ENCODE measurements at regions not wholly inside any gene's neighbourhood (a gene's known extent, or its start where the extent isn't known, plus 50 kb on each side); places are given as distances from the start of the nearest gene placed in this dataset.

DNA sequence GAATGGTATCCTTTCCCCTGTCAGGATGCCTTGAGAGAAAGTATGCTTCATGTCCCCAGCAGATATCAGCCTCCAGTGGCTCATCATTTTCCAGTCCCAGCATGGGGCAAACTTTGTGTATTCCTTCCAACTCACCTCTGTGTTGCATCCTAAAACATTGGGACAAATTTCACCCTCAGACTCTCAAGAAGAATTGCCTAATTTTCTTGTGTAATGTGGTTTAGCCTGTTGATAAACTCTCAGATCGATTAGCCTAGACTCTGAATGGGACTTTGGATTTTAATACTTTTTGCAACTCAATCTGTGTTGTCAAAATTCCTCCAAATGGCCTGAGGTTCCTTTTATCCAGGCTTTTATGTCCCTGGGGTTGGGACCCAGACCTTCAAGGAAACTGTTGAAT is 805.3 kb downstream of the C4orf33 start:
- no peak overlapping the region for H2BK5ac ChIP-seq (ENCODE audit: low read depth, low read length, poor library complexity, severe bottlenecking)
- peaks cover 23% of the 10 kb centered on the region for H3K9me3 ChIP-seq (ENCODE audit: control insufficient read depth, insufficient read depth, low read length)
- H3K14ac ChIP-seq (replicated peaks; ENCODE audit: low read depth, low read length), result no peak overlapping the region
- no peak overlapping the region for H3K4me2 ChIP-seq (ENCODE audit: low read depth, low read length)
- no peak overlapping the region for H3K4ac ChIP-seq (ENCODE audit: low read depth, low read length)
- H2BK20ac ChIP-seq (ENCODE audit: low read depth, low read length), result no peak overlapping the region
- H3K4me1 ChIP-seq (ENCODE audit: control insufficient read depth, insufficient read depth, low read length), result no peaks in the 10 kb centered on the region
- H4K5ac ChIP-seq (ENCODE audit: low read depth, low read length), result no peak overlapping the region
- no peak overlapping the region for H2BK15ac ChIP-seq (ENCODE audit: low read depth, low read length)
- H3K27me3 ChIP-seq (ENCODE audit: control insufficient read depth, insufficient read depth, low read length), result no peaks in the 10 kb centered on the region
- ChIA-PET CTCF (no interaction called here), POLR2A (ENCODE audit: unreplicated experiment) (no interaction called here)
- no CpG with 5 or more reads among the region's 1 CpG for WGBS, 2 experiments (ENCODE audit: extremely low coverage in 2 of 2, insufficient read length in 1 of 2)
- H2AK5ac ChIP-seq (ENCODE audit: low read depth, low read length), result no peak overlapping the region
- no peak overlapping the region for H4K91ac ChIP-seq (ENCODE audit: insufficient read depth, low read depth, low read length)
- no peak overlapping the region for H3K4me3 ChIP-seq (ENCODE audit: insufficient read depth, low read depth, low read length)
- no peaks in the 10 kb centered on the region for H3K9me1 ChIP-seq (ENCODE audit: insufficient read depth, low read length)
- H3K27ac ChIP-seq (ENCODE audit: insufficient read depth, low read length), result no peak overlapping the region
- H3K79me1 ChIP-seq (ENCODE audit: low read depth in 1 of 2, low read length in 2 of 2), result no peaks in the 10 kb centered on the region
- no peaks in the 10 kb centered on the region for H4K20me1 ChIP-seq (ENCODE audit: insufficient read depth, low read length)
- ATAC-seq (ENCODE audit: low read depth) (no peak), DNase-seq (no peak)
- no peak overlapping the region for H2AK9ac ChIP-seq (replicated peaks; ENCODE audit: low read depth, low read length, poor library complexity)
- intact Hi-C loops (cut with micrococcal nuclease) (no loop called here), dilution Hi-C loops (cut with HindIII; ENCODE audit: low sequenced_read_pairs, unreplicated experiment) (no loop called here), in situ Hi-C loops (cut with MboI; ENCODE audit: low sequenced_read_pairs) (no loop called here)
- BruUV-seq (replicated peaks), result no TSS peak
- no peaks in the 10 kb centered on the region for H3K36me3 ChIP-seq (ENCODE audit: control insufficient read depth, insufficient read depth, low read length)
- H3K18ac ChIP-seq (ENCODE audit: low read depth, low read length), result no peak overlapping the region
- no peak overlapping the region for H2AFZ ChIP-seq (replicated peaks; ENCODE audit: low read length, poor library complexity)
- no peak overlapping the region for H3K9ac ChIP-seq (ENCODE audit: low read depth, low read length)
- no peak for TF ChIP-seq MAFK (IDR thresholded peaks at IDR 0.05; ENCODE audit: low read depth, low read length)
- no peak overlapping the region for H3K23ac ChIP-seq (ENCODE audit: low read depth, low read length)
- no peak overlapping the region for H3K56ac ChIP-seq (ENCODE audit: extremely low read depth, insufficient read depth, low read length)
- no peak overlapping the region for H4K8ac ChIP-seq (ENCODE audit: low read depth in 2 of 2, low read length in 2 of 2)
- no peak overlapping the region for H2BK120ac ChIP-seq (ENCODE audit: low read depth, low read length)

Measured in IMR-90 (cell line).